Transverse colon (tissue), 4 donors: ENCODE measurements at regions not wholly inside any gene's neighbourhood (a gene's known extent, or its start where the extent isn't known, plus 50 kb on each side); places are given as distances from the start of the nearest gene placed in this dataset.

ENCODE experiments used
- DNase-seq: peaks from one replicate; pipeline ENCODE4 v3.0.0-alpha.2; 2019
- H3K27ac ChIP-seq, 4 donors: fragments of 200-600 bp; sonication (generic); 2 replicates each; pipeline ENCODE4 v1.5.1; 2016 to 2018; ENCODE audit warnings: inconsistent platforms in 4 of 4
- H3K27me3 ChIP-seq: fragments of 200-600 bp; sonication (generic); 2 replicates; pipeline ENCODE4 v1.5.1; 2017; ENCODE audit warnings: inconsistent platforms
- H3K36me3 ChIP-seq, 4 donors: fragments of 200-600 bp; sonication (generic); 2 replicates each; pipeline ENCODE4 v1.5.1; 2017 to 2019; ENCODE audit warnings: inconsistent platforms in 4 of 4
- H3K4me1 ChIP-seq, 4 donors: fragments of 200-600 bp; sonication (generic); 2 replicates each; pipeline ENCODE4 v1.5.1; 2017 to 2020; ENCODE audit warnings: inconsistent platforms in 4 of 4
- H3K4me3 ChIP-seq, 4 donors: fragments of 200-600 bp; sonication (generic); 1 replicate in 1 of 4; 2 replicates in 3 of 4; pipeline versions ENCODE4 v1.5.1 to v1.6.1; 2017 to 2019; ENCODE audit warnings: inconsistent platforms in 4 of 4
- H3K9me3 ChIP-seq, 2 donors: fragments of 200-600 bp; sonication (generic); 2 replicates each; pipeline ENCODE4 v1.5.1; 2017 to 2019; ENCODE audit warnings: inconsistent platforms in 2 of 2
- CTCF ChIP-seq, 5 experiments: fragments of 200-600 bp in 3 of 5; fragments of 450-650 bp in 2 of 5; sonication (generic) in 3 of 5; IDR thresholded peaks; 1 replicate in 2 of 5; 2 replicates in 3 of 5; pipeline ENCODE4 v1.5.1; 2016 to 2017; ENCODE audit warnings: antibody characterized with exemption in 5 of 5, inconsistent platforms in 3 of 5, mild to moderate bottlenecking in 2 of 5, moderate library complexity in 1 of 5
- EP300 ChIP-seq: sonication (generic); formaldehyde crosslinking; IDR thresholded peaks from one replicate; pipeline ENCODE4 v1.6.1; 2017; ENCODE audit warnings: antibody characterized with exemption, low read depth
- POLR2A ChIP-seq: fragments of 450-650 bp; IDR thresholded peaks from one replicate; pipeline ENCODE4 v1.6.1; 2016; ENCODE audit warnings: antibody characterized with exemption, mild to moderate bottlenecking, moderate library complexity
- POLR2AphosphoS5 ChIP-seq, 3 donors: sonication (generic); formaldehyde crosslinking; IDR thresholded peaks; one replicate each; pipeline ENCODE4 v1.6.1; 2016; ENCODE audit warnings: antibody characterized with exemption in 3 of 3
- WGBS, 2 donors: methylation state at CpG; one replicate each; pipeline ENCODE4 v1.1.5; 2018; ENCODE audit warnings: low coverage in 1 of 2; 5-methylcytosine and 5-hydroxymethylcytosine counted together
- in situ Hi-C, 4 donors: fragments of 200-750 bp; cut with MboI; loops; one replicate each; pipeline versions ENCODE4 v1.15.0 to v1.15.1; 2017; ENCODE audit warnings: low sequenced_read_pairs in 3 of 4, low pct_ligation_motif_present in 1 of 4, low pct_unique_long_range_greater_than_20kb in 1 of 4
- intact Hi-C: fragments of 100-400 bp; cut with DNase I; formaldehyde crosslinking; loops from one replicate; pipeline ENCODE4 v1.15.1; 2023; ENCODE audit warnings: low total_unique reads

GRCh38 chr22:47715866-47716578, 953.6 kb downstream of the TBC1D22A start:
- 81 to 85% methylated on average over 5 to 18 of the region's 18 CpGs for WGBS, 2 donors
- Histone ChIP-seq H3K9me3 (no peaks in the 10 kb centered on the region), H3K4me1 (no peaks in the 10 kb centered on the region), H3K36me3 (no peaks in the 10 kb centered on the region), H3K27ac (no peak overlapping the region), H3K4me3 (no peak overlapping the region), H3K27me3 (peaks cover 8% of the 10 kb centered on the region)
- TF ChIP-seq CTCF (IDR thresholded peaks at IDR 0.05): no peak
- TF ChIP-seq POLR2AphosphoS5 (IDR thresholded peaks at IDR 0.05): no peak
- no peak for TF ChIP-seq POLR2A
- TF ChIP-seq EP300: no peak
- intact Hi-C loops: no loop called here
- in situ Hi-C loops: no loop called here
- no peak for DNase-seq

GRCh38 chr22:47713941-47714340, 951.5 kb downstream of the TBC1D22A start:
- intact Hi-C loops: no loop called here
- no peak overlapping the region for H3K27ac ChIP-seq
- no peaks in the 10 kb centered on the region for H3K4me1 ChIP-seq
- TF ChIP-seq CTCF (IDR thresholded peaks at IDR 0.05): no peak
- TF ChIP-seq POLR2A: no peak
- no peak for TF ChIP-seq EP300
- no peak for TF ChIP-seq POLR2AphosphoS5 (IDR thresholded peaks at IDR 0.05)
- no peaks in the 10 kb centered on the region for H3K27me3 ChIP-seq
- no peaks in the 10 kb centered on the region for H3K9me3 ChIP-seq
- DNase-seq: no peak
- WGBS, 2 donors: 20 to 83% methylated on average over 1 to 10 of the region's 10 CpGs
- in situ Hi-C loops: no loop called here
- no peak overlapping the region for H3K4me3 ChIP-seq
- no peaks in the 10 kb centered on the region for H3K36me3 ChIP-seq

- no peak for DNase-seq
- in situ Hi-C loops: no loop called here
Observed at GRCh38 chr22:47710135-47710534, 947.7 kb downstream of the TBC1D22A start.

GRCh38 chr22:47705350-47705749, 942.9 kb downstream of the TBC1D22A start:
- intact Hi-C loops: no loop called here
- Histone ChIP-seq H3K27ac (no peak overlapping the region), H3K4me1 (no peaks in the 10 kb centered on the region), H3K27me3 (no peaks in the 10 kb centered on the region), H3K4me3 (no peak overlapping the region), H3K9me3 (no peaks in the 10 kb centered on the region), H3K36me3 (no peaks in the 10 kb centered on the region)
- WGBS, 2 donors: 77 to 90% methylated on average over 2 of the region's 2 CpGs
- TF ChIP-seq POLR2A (no peak), POLR2AphosphoS5 (IDR thresholded peaks at IDR 0.05) (no peak), CTCF (IDR thresholded peaks at IDR 0.05) (no peak), EP300 (no peak)
- in situ Hi-C loops: no loop called here
- DNase-seq: no peak

More at GRCh38 chr22:47710135-47710534, 947.7 kb downstream of the TBC1D22A start:
- no peaks in the 10 kb centered on the region for H3K36me3 ChIP-seq
- TF ChIP-seq POLR2A: no peak
- TF ChIP-seq POLR2AphosphoS5 (IDR thresholded peaks at IDR 0.05): no peak
- no peak for TF ChIP-seq CTCF (IDR thresholded peaks at IDR 0.05)
- TF ChIP-seq EP300: no peak
- no peaks in the 10 kb centered on the region for H3K4me1 ChIP-seq
- H3K27me3 ChIP-seq: no peaks in the 10 kb centered on the region
- intact Hi-C loops: no loop called here
- H3K4me3 ChIP-seq: no peak overlapping the region
- H3K9me3 ChIP-seq: no peaks in the 10 kb centered on the region
- 70 to 86% methylated on average over 2 to 4 of the region's 4 CpGs for WGBS, 2 donors
- H3K27ac ChIP-seq: no peak overlapping the region
